ENCODE measurements at regions not wholly inside any gene's neighbourhood (a gene's known extent, or its start where the extent isn't known, plus 50 kb on each side); places are given as distances from the start of the nearest gene placed in this dataset.

- WGBS, result 62% methylated on average over 4 of the region's 4 CpGs
- Histone ChIP-seq H3K4me3 (ENCODE audit: low read depth in 1 of 3, low read length in 3 of 3) (no peak overlapping the region), H3K27me3 (ENCODE audit: control insufficient read depth in 4 of 4, insufficient read depth in 4 of 4, low read length in 3 of 4) (peaks cover 0 to 4% (median 2%) of the 10 kb centered on the region in 4 donors), H3K4me1 (ENCODE audit: control insufficient read depth in 4 of 4, insufficient read depth in 4 of 4, low read length in 3 of 4) (no peaks in the 10 kb centered on the region), H3K9me3 (ENCODE audit: control insufficient read depth in 4 of 4, low read length in 3 of 4) (peaks cover 0 to 2% (median 0%) of the 10 kb centered on the region in 4 donors), H3K27ac (ENCODE audit: low read depth in 1 of 2, low read length in 2 of 2) (no peak overlapping the region), H3K36me3 (ENCODE audit: control insufficient read depth in 4 of 4, insufficient read depth in 3 of 4, low read depth in 1 of 4, low read length in 3 of 4) (no peaks in the 10 kb centered on the region), H3K9ac (ENCODE audit: low read depth in 1 of 2, low read length in 2 of 2) (no peak overlapping the region)
- no peak for DNase-seq (ENCODE audit: low spot score)
- no peak for TF ChIP-seq GABPA (IDR thresholded peaks at IDR 0.05 in 1 of 2, conservative IDR thresholded peaks at IDR 0.05 in 1 of 2)
- no peak for TF ChIP-seq YY1 (IDR thresholded peaks at IDR 0.05)
- no peak for TF ChIP-seq TAF1 (conservative IDR thresholded peaks at IDR 0.05)
- TF ChIP-seq HNF4A (conservative IDR thresholded peaks at IDR 0.05), result no peak
- no peak for TF ChIP-seq RAD21 (IDR thresholded peaks at IDR 0.05)
- TF ChIP-seq HNF4G (IDR thresholded peaks at IDR 0.05), result no peak
- no peak for TF ChIP-seq SP1 (IDR thresholded peaks at IDR 0.05)
- no peak for TF ChIP-seq RXRA (IDR thresholded peaks at IDR 0.05)
- TF ChIP-seq FOXA1 (IDR thresholded peaks at IDR 0.05), result no peak
- no peak for TF ChIP-seq MAX (IDR thresholded peaks at IDR 0.05)
- no peak for TF ChIP-seq NR2F2 (IDR thresholded peaks at IDR 0.05)
- TF ChIP-seq, protein P1, sequence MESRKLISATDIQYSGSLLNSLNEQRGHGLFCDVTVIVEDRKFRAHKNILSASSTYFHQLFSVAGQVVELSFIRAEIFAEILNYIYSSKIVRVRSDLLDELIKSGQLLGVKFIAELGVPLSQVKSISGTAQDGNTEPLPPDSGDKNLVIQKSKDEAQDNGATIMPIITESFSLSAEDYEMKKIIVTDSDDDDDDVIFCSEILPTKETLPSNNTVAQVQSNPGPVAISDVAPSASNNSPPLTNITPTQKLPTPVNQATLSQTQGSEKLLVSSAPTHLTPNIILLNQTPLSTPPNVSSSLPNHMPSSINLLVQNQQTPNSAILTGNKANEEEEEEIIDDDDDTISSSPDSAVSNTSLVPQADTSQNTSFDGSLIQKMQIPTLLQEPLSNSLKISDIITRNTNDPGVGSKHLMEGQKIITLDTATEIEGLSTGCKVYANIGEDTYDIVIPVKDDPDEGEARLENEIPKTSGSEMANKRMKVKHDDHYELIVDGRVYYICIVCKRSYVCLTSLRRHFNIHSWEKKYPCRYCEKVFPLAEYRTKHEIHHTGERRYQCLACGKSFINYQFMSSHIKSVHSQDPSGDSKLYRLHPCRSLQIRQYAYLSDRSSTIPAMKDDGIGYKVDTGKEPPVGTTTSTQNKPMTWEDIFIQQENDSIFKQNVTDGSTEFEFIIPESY (IDR thresholded peaks at IDR 0.05), result no peak
- TF ChIP-seq, protein P2, sequence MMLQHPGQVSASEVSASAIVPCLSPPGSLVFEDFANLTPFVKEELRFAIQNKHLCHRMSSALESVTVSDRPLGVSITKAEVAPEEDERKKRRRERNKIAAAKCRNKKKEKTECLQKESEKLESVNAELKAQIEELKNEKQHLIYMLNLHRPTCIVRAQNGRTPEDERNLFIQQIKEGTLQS (IDR thresholded peaks at IDR 0.05), result no peak
- no peak for TF ChIP-seq CTCF (IDR thresholded peaks at IDR 0.05; ENCODE audit: low read depth, low read length, missing input control)
These were observed 473.0 kb downstream of the NTRK2 start for GRCh38 chr9:85142496-85142911.

- Histone ChIP-seq H3K4me3 (ENCODE audit: low read depth in 1 of 3, low read length in 3 of 3) (no peak overlapping the region), H3K4me1 (ENCODE audit: control insufficient read depth in 4 of 4, insufficient read depth in 4 of 4, low read length in 3 of 4) (no peaks in the 10 kb centered on the region), H3K27ac (ENCODE audit: low read depth in 1 of 2, low read length in 2 of 2) (no peak overlapping the region), H3K36me3 (ENCODE audit: control insufficient read depth in 4 of 4, insufficient read depth in 3 of 4, low read depth in 1 of 4, low read length in 3 of 4) (no peaks in the 10 kb centered on the region), H3K9ac (ENCODE audit: low read depth in 1 of 2, low read length in 2 of 2) (no peak overlapping the region), H3K27me3 (ENCODE audit: control insufficient read depth in 4 of 4, insufficient read depth in 4 of 4, low read length in 3 of 4) (peaks cover 0 to 4% (median 0%) of the 10 kb centered on the region in 4 donors), H3K9me3 (ENCODE audit: control insufficient read depth in 4 of 4, low read length in 3 of 4) (peaks cover 0 to 2% (median 0%) of the 10 kb centered on the region in 4 donors)
- TF ChIP-seq YY1 (IDR thresholded peaks at IDR 0.05) (no peak), FOXA2 (IDR thresholded peaks at IDR 0.05) (no peak), HNF4G (IDR thresholded peaks at IDR 0.05) (no peak), JUND (IDR thresholded peaks at IDR 0.05) (no peak), RAD21 (IDR thresholded peaks at IDR 0.05) (no peak), GABPA (IDR thresholded peaks at IDR 0.05 in 1 of 2, conservative IDR thresholded peaks at IDR 0.05 in 1 of 2) (no peak), EGR1 (IDR thresholded peaks at IDR 0.05; ENCODE audit: low read depth in 2 of 2) (no peak), MAX (IDR thresholded peaks at IDR 0.05) (no peak), TAF1 (conservative IDR thresholded peaks at IDR 0.05) (no peak)
- TF ChIP-seq, protein P1 (IDR thresholded peaks at IDR 0.05), result no peak
- TF ChIP-seq, protein P3, sequence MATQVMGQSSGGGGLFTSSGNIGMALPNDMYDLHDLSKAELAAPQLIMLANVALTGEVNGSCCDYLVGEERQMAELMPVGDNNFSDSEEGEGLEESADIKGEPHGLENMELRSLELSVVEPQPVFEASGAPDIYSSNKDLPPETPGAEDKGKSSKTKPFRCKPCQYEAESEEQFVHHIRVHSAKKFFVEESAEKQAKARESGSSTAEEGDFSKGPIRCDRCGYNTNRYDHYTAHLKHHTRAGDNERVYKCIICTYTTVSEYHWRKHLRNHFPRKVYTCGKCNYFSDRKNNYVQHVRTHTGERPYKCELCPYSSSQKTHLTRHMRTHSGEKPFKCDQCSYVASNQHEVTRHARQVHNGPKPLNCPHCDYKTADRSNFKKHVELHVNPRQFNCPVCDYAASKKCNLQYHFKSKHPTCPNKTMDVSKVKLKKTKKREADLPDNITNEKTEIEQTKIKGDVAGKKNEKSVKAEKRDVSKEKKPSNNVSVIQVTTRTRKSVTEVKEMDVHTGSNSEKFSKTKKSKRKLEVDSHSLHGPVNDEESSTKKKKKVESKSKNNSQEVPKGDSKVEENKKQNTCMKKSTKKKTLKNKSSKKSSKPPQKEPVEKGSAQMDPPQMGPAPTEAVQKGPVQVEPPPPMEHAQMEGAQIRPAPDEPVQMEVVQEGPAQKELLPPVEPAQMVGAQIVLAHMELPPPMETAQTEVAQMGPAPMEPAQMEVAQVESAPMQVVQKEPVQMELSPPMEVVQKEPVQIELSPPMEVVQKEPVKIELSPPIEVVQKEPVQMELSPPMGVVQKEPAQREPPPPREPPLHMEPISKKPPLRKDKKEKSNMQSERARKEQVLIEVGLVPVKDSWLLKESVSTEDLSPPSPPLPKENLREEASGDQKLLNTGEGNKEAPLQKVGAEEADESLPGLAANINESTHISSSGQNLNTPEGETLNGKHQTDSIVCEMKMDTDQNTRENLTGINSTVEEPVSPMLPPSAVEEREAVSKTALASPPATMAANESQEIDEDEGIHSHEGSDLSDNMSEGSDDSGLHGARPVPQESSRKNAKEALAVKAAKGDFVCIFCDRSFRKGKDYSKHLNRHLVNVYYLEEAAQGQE (IDR thresholded peaks at IDR 0.05), result no peak
- TF ChIP-seq, protein P2 (IDR thresholded peaks at IDR 0.05), result no peak
- WGBS, result 83% methylated on average over 5 of the region's 5 CpGs
- no peak for DNase-seq (ENCODE audit: low spot score)
These were observed 468.2 kb downstream of the NTRK2 start for GRCh38 chr9:85137696-85138095.
